ENCODE measurements at regions not wholly inside any gene's neighbourhood (a gene's known extent, or its start where the extent isn't known, plus 50 kb on each side); places are given as distances from the start of the nearest gene placed in this dataset.
"Not testable (repeated sequence)": the region's sequence is repeated elsewhere in the genome, so short reads cannot be mapped to it uniquely, and the experiment has no call there.

DNA sequence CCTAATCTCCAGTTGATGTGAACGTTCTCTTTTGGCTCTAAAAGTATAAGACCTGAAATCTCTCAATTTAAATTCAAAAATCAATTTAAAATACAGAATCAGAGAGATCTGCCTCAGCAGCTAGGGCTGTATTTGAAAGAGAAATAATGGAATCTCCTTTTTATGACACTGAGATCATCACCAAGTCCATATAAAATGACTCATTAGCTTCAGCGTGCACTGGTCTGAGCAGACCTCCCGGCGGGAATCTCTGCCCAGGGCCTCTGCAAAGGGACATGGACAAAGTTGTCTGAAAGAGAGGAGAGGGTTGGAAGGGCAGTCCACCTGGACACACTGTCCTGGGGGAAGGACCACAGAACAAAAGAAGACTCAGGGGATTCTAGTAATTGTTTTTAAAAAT lies 855.6 kb downstream of the EFNB2 start:
- no peaks in the 10 kb centered on the region for H3K36me3 Mint-ChIP-seq (ENCODE audit: unreplicated experiment)
- H3K27me3 Mint-ChIP-seq (ENCODE audit: unreplicated experiment): no peaks in the 10 kb centered on the region
- H3K27ac Mint-ChIP-seq (ENCODE audit: unreplicated experiment): no peak overlapping the region
- no peak for DNase-seq
- no peak for TF ChIP-seq CTCF (IDR thresholded peaks at IDR 0.05; ENCODE audit: partially characterized antibody, unreplicated experiment)
- H3K4me3 Mint-ChIP-seq (ENCODE audit: unreplicated experiment): no peak overlapping the region
- peaks cover 3% of the 10 kb centered on the region for H3K4me1 Mint-ChIP-seq (ENCODE audit: low read depth, unreplicated experiment)
- peaks cover 1% of the 10 kb centered on the region for H3K9me3 Mint-ChIP-seq (ENCODE audit: unreplicated experiment)

GRCh38 chr13:105678072-105678471 lies 857.4 kb downstream of the EFNB2 start:
- peaks cover 1% of the 10 kb centered on the region for H3K9me3 Mint-ChIP-seq (ENCODE audit: unreplicated experiment)
- no peak overlapping the region for H3K4me3 Mint-ChIP-seq (ENCODE audit: unreplicated experiment)
- no peak for DNase-seq
- H3K27me3 Mint-ChIP-seq (ENCODE audit: unreplicated experiment): no peaks in the 10 kb centered on the region
- TF ChIP-seq CTCF (IDR thresholded peaks at IDR 0.05; ENCODE audit: partially characterized antibody, unreplicated experiment): no peak
- no peaks in the 10 kb centered on the region for H3K36me3 Mint-ChIP-seq (ENCODE audit: unreplicated experiment)
- H3K4me1 Mint-ChIP-seq (ENCODE audit: low read depth, unreplicated experiment): peaks cover 3% of the 10 kb centered on the region
- no peak overlapping the region for H3K27ac Mint-ChIP-seq (ENCODE audit: unreplicated experiment)

DNA sequence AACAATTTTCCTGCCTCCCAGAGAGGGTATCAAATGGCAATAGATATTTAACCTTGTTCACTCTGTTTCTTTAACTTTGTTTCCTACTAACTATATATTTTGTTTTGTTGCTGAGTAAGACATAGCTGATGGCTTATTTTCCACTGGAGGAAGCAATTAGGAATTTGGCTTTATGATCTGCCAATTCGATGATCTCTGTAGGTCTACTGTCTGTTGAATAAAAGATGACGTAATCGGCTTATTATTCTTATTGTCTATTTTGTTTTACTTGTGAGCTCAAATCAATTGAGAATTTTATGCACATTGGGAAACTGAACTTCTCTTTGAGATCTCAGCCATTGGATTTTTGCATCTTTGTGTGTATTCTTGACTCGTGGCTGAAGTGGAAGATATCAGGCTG lies 862.6 kb downstream of the EFNB2 start:
- no peaks in the 10 kb centered on the region for H3K4me1 Mint-ChIP-seq (ENCODE audit: low read depth, unreplicated experiment)
- H3K36me3 Mint-ChIP-seq (ENCODE audit: unreplicated experiment): no peaks in the 10 kb centered on the region
- no peak overlapping the region for H3K27ac Mint-ChIP-seq (ENCODE audit: unreplicated experiment)
- no peak for DNase-seq
- no peaks in the 10 kb centered on the region for H3K27me3 Mint-ChIP-seq (ENCODE audit: unreplicated experiment)
- TF ChIP-seq CTCF (IDR thresholded peaks at IDR 0.05; ENCODE audit: partially characterized antibody, unreplicated experiment): no peak
- H3K4me3 Mint-ChIP-seq (ENCODE audit: unreplicated experiment): no peak overlapping the region
- H3K9me3 Mint-ChIP-seq (ENCODE audit: unreplicated experiment): peaks cover 1% of the 10 kb centered on the region

DNA sequence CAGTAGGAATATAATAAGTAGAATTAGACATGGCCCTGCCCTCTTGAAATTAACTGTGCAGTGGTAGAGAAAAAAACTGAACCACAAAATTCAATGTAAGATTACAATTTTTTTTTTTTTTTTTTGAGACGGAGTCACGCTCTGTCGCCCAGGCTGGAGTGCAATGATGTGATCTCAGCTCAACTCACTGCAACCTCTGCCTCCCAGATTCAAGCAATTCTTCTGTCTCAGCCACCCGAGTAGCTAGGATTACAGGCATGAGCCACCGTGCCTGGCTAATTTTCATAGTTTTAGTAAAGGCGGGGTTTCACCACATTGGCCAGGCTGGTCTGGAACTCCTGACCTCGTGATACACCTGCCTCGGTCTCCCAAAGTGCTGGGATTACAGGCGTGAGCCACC lies 864.3 kb downstream of the EFNB2 start:
- not testable (repeated sequence) for H3K27me3 Mint-ChIP-seq (ENCODE audit: unreplicated experiment); H3K36me3 Mint-ChIP-seq (ENCODE audit: unreplicated experiment); H3K9me3 Mint-ChIP-seq (ENCODE audit: unreplicated experiment); H3K4me1 Mint-ChIP-seq (ENCODE audit: low read depth, unreplicated experiment); H3K27ac Mint-ChIP-seq (ENCODE audit: unreplicated experiment); DNase-seq; H3K4me3 Mint-ChIP-seq (ENCODE audit: unreplicated experiment)

GRCh38 chr13:105670179-105670990 lies 865.1 kb downstream of the EFNB2 start:
- Mint-ChIP-seq H3K36me3 (ENCODE audit: unreplicated experiment) (no peaks in the 10 kb centered on the region), H3K27ac (ENCODE audit: unreplicated experiment) (no peak overlapping the region), H3K9me3 (ENCODE audit: unreplicated experiment) (peaks cover under 1% of the 10 kb centered on the region), H3K27me3 (ENCODE audit: unreplicated experiment) (no peaks in the 10 kb centered on the region), H3K4me1 (ENCODE audit: low read depth, unreplicated experiment) (no peaks in the 10 kb centered on the region), H3K4me3 (ENCODE audit: unreplicated experiment) (no peak overlapping the region)
- no peak for TF ChIP-seq CTCF (IDR thresholded peaks at IDR 0.05; ENCODE audit: partially characterized antibody, unreplicated experiment)
- DNase-seq: no peak
